ENCODE measurements at regions not wholly inside any gene's neighbourhood (a gene's known extent, or its start where the extent isn't known, plus 50 kb on each side); places are given as distances from the start of the nearest gene placed in this dataset.

DNA sequence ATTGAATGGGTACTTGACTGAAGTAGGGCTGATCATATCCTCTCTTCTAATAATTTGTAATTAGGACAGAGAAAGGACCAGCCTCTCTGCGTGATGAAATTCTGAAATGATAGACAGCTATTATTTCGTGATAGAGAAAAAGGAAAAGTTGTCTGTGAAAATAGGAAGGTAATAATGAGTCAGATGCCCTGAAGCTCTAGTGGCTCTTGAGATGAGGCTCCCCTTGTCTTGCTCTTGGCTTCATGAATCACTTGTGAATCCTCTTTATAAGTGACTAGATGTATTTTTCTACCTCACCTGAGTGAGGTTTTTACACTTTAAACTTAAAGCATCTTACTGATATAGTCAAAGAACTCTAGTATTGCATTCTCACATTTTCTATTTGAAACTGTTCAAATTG, 888.9 kb downstream of the PCDH18 start:
- TF ChIP-seq, protein P1, sequence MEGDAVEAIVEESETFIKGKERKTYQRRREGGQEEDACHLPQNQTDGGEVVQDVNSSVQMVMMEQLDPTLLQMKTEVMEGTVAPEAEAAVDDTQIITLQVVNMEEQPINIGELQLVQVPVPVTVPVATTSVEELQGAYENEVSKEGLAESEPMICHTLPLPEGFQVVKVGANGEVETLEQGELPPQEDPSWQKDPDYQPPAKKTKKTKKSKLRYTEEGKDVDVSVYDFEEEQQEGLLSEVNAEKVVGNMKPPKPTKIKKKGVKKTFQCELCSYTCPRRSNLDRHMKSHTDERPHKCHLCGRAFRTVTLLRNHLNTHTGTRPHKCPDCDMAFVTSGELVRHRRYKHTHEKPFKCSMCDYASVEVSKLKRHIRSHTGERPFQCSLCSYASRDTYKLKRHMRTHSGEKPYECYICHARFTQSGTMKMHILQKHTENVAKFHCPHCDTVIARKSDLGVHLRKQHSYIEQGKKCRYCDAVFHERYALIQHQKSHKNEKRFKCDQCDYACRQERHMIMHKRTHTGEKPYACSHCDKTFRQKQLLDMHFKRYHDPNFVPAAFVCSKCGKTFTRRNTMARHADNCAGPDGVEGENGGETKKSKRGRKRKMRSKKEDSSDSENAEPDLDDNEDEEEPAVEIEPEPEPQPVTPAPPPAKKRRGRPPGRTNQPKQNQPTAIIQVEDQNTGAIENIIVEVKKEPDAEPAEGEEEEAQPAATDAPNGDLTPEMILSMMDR (IDR thresholded peaks at IDR 0.05), result no peak
- no peak for TF ChIP-seq ZFX (IDR thresholded peaks at IDR 0.05; ENCODE audit: borderline replicate concordance)
